Astrocyte of the cerebellum (primary cell): ENCODE measurements at regions not wholly inside any gene's neighbourhood (a gene's known extent, or its start where the extent isn't known, plus 50 kb on each side); places are given as distances from the start of the nearest gene placed in this dataset.

ENCODE experiments used
- DNase-seq: peaks from one replicate; pipeline ENCODE4 v3.0.0-alpha.2; 2011; ENCODE audit warnings: low read depth
- H3K4me3 ChIP-seq: 2 replicates; pipeline ENCODE4 v1.5.1; 2011; ENCODE audit warnings: mild to moderate bottlenecking, low read depth, low read length, moderate library complexity
- CTCF ChIP-seq: IDR thresholded peaks from 2 replicates; pipeline ENCODE4 v1.5.1; 2012; ENCODE audit warnings: low read length, low read depth, moderate library complexity, mild to moderate bottlenecking; ENCODE audit errors: missing control alignments
- in situ Hi-C: cut with HindIII; loops from 2 replicates; pipeline ENCODE4 v1.10.0; 2017; ENCODE audit warnings: low sequenced_read_pairs

GRCh38 chr9:135309763-135310125 lies 169.8 kb upstream of the PPP1R26 start:
- TF ChIP-seq CTCF = no peak
- in situ Hi-C loops = loop anchor here (5.0 kb wide), 3 partner anchors 38 to 58 kb away; no protein-coding TSS in a partner anchor

GRCh38 chr9:135310134-135310533 lies 169.4 kb upstream of the PPP1R26 start:
- in situ Hi-C loops = loop anchor here (5.0 kb wide), 1 partner anchor 57 kb away; no protein-coding TSS in a partner anchor

More at GRCh38 chr9:135309763-135310125, 169.8 kb upstream of the PPP1R26 start:
- H3K4me3 ChIP-seq = no peak overlapping the region
- DNase-seq = no peak

GRCh38 chr9:135315572-135315971 lies 164.0 kb upstream of the PPP1R26 start:
- H3K4me3 ChIP-seq = no peak overlapping the region
- in situ Hi-C loops = no loop called here
- DNase-seq = no peak
- TF ChIP-seq CTCF = no peak

More at GRCh38 chr9:135310134-135310533, 169.4 kb upstream of the PPP1R26 start:
- H3K4me3 ChIP-seq = no peak overlapping the region
- DNase-seq = no peak
- no peak for TF ChIP-seq CTCF

- no peak for DNase-seq
- H3K4me3 ChIP-seq = no peak overlapping the region
- no peak for TF ChIP-seq CTCF
- in situ Hi-C loops = no loop called here
These were observed 159.3 kb upstream of the PPP1R26 start for GRCh38 chr9:135320331-135320730.

- no peak for DNase-seq
- in situ Hi-C loops = no loop called here
- no peak for TF ChIP-seq CTCF
- H3K4me3 ChIP-seq = no peak overlapping the region
These were observed 158.6 kb upstream of the PPP1R26 start for GRCh38 chr9:135320943-135321342.

GRCh38 chr9:135321580-135321979 lies 158.0 kb upstream of the PPP1R26 start:
- no peak for DNase-seq
- TF ChIP-seq CTCF = no peak
- in situ Hi-C loops = no loop called here
- no peak overlapping the region for H3K4me3 ChIP-seq

- no peak for TF ChIP-seq CTCF
- DNase-seq = no peak
- in situ Hi-C loops = no loop called here
- no peak overlapping the region for H3K4me3 ChIP-seq
These were observed 155.3 kb upstream of the PPP1R26 start for GRCh38 chr9:135324329-135324728.
